Adrenal gland (tissue), 9 donors: ENCODE measurements at regions not wholly inside any gene's neighbourhood (a gene's known extent, or its start where the extent isn't known, plus 50 kb on each side); places are given as distances from the start of the nearest gene placed in this dataset.

Source experiments
- DNase-seq, 7 donors: peaks; one replicate each; pipeline ENCODE4 v3.0.0-alpha.2; 2019 to 2020
- H3K27ac ChIP-seq, 5 donors: fragments of 200-600 bp; sonication (generic) in 4 of 5; 1 replicate in 3 of 5; 2 replicates in 2 of 5; pipeline versions ENCODE4 v1.5.1 to v1.8.0; 2016 to 2020; ENCODE audit warnings: mild to moderate bottlenecking in 1 of 5
- H3K27me3 ChIP-seq: fragments of 200-600 bp; 2 replicates; pipeline ENCODE4 v1.8.0; 2021
- H3K36me3 ChIP-seq, 2 donors: fragments of 200-600 bp; replicated peaks in 1 of 2; 1 replicate in 1 of 2; 2 replicates in 1 of 2; pipeline versions ENCODE4 v1.5.1 to v1.8.0; 2018 to 2022
- H3K4me1 ChIP-seq, 2 donors: fragments of 200-600 bp; replicated peaks in 1 of 2; 1 replicate in 1 of 2; 2 replicates in 1 of 2; pipeline versions ENCODE4 v1.5.1 to v1.8.0; 2018 to 2021
- H3K4me3 ChIP-seq, 4 donors: fragments of 200-600 bp; sonication (generic) in 3 of 4; one replicate each; pipeline ENCODE4 v1.5.1; 2016 to 2018
- H3K9me3 ChIP-seq, 3 donors: fragments of 200-600 bp; sonication (generic) in 1 of 3; replicated peaks in 1 of 3; 1 replicate in 2 of 3; 2 replicates in 1 of 3; pipeline versions ENCODE4 v1.5.1 to v1.8.0; 2016 to 2021
- CTCF ChIP-seq, 6 experiments: fragments of 450-650 bp in 4 of 6; fragments of 200-600 bp in 2 of 6; sonication (generic) in 1 of 6; IDR thresholded peaks; 1 replicate in 5 of 6; 2 replicates in 1 of 6; pipeline versions ENCODE4 v1.5.1 to v1.8.0; 2016 to 2021; ENCODE audit warnings: antibody characterized with exemption in 6 of 6, mild to moderate bottlenecking in 2 of 6, moderate library complexity in 1 of 6
- POLR2A ChIP-seq, 2 donors: fragments of 450-650 bp; IDR thresholded peaks; one replicate each; pipeline ENCODE4 v1.6.1; 2017; ENCODE audit warnings: antibody characterized with exemption in 2 of 2, mild to moderate bottlenecking in 2 of 2, moderate library complexity in 1 of 2
- WGBS, 4 donors: extraction: QIAGEN DNeasy Blood & Tissue Kit in 2 of 4; methylation state at CpG; one replicate each; pipeline versions ENCODE4 v1.1.5 to v1.1.7; 2013 to 2017; 5-methylcytosine and 5-hydroxymethylcytosine counted together
- intact Hi-C, 2 donors: fragments of 100-400 bp; cut with DNase I; formaldehyde crosslinking; loops; one replicate each; pipeline versions ENCODE4 v1.14.1 to v1.15.0; 2022 to 2023
- donor health status: healthy with polysubstance abuse.
- donor health status: Bipolar disorder and iron deficiency.
- donor health status: DM: yes; HTN: yes; CAD: no.
- donor health status: DM: no; HTN: no; CAD: no.
- donor health status: DM: no; HTN: no; CAD: no.

- Histone ChIP-seq H3K27ac (no peak overlapping the region), H3K36me3 (no peaks in the 10 kb centered on the region), H3K9me3 (no peaks in the 10 kb centered on the region), H3K4me3 (no peak overlapping the region), H3K27me3 (no peaks in the 10 kb centered on the region), H3K4me1 (no peaks in the 10 kb centered on the region)
- intact Hi-C loops: no loop called here
- WGBS, 4 donors: 36 to 44% (median 42%) methylated on average over 1 of the region's 1 CpG
- DNase-seq: no peak
- no peak for TF ChIP-seq POLR2A (IDR thresholded peaks at IDR 0.05)
- TF ChIP-seq CTCF (IDR thresholded peaks at IDR 0.05): no peak
These were observed 382.9 kb downstream of the OLFM4 start for GRCh38 chr13:53411463-53411862.

- Histone ChIP-seq H3K4me3 (no peak overlapping the region), H3K9me3 (no peaks in the 10 kb centered on the region), H3K4me1 (no peaks in the 10 kb centered on the region), H3K36me3 (no peaks in the 10 kb centered on the region), H3K27ac (no peak overlapping the region), H3K27me3 (no peaks in the 10 kb centered on the region)
- TF ChIP-seq CTCF (IDR thresholded peaks at IDR 0.05) (no peak), POLR2A (IDR thresholded peaks at IDR 0.05) (no peak)
- intact Hi-C loops: no loop called here
- no peak for DNase-seq
- 75 to 90% (median 79%) methylated on average over 2 of the region's 2 CpGs for WGBS, 4 donors
These were observed 386.5 kb downstream of the OLFM4 start for GRCh38 chr13:53415135-53415534.

- no peaks in the 10 kb centered on the region for H3K27me3 ChIP-seq
- no peak for DNase-seq
- intact Hi-C loops: no loop called here
- no peaks in the 10 kb centered on the region for H3K36me3 ChIP-seq
- H3K27ac ChIP-seq: no peak overlapping the region
- TF ChIP-seq CTCF (IDR thresholded peaks at IDR 0.05) (no peak), POLR2A (IDR thresholded peaks at IDR 0.05) (no peak)
- no peaks in the 10 kb centered on the region for H3K4me1 ChIP-seq
- no peaks in the 10 kb centered on the region for H3K9me3 ChIP-seq
- no peak overlapping the region for H3K4me3 ChIP-seq
These were observed 389.0 kb downstream of the OLFM4 start for GRCh38 chr13:53417601-53418000.

- TF ChIP-seq CTCF (IDR thresholded peaks at IDR 0.05): no peak
- no peak for TF ChIP-seq POLR2A (IDR thresholded peaks at IDR 0.05)
- intact Hi-C loops: no loop called here
- no peaks in the 10 kb centered on the region for H3K9me3 ChIP-seq
- no peaks in the 10 kb centered on the region for H3K4me1 ChIP-seq
- no peak overlapping the region for H3K4me3 ChIP-seq
- no peak for DNase-seq
- no peaks in the 10 kb centered on the region for H3K27me3 ChIP-seq
- WGBS, 4 donors: 70 to 79% (median 75%) methylated on average over 1 of the region's 1 CpG
- no peaks in the 10 kb centered on the region for H3K36me3 ChIP-seq
- no peak overlapping the region for H3K27ac ChIP-seq
These were observed 393.8 kb downstream of the OLFM4 start for GRCh38 chr13:53422415-53422814.
